GM23248 (cell line): ENCODE measurements at regions not wholly inside any gene's neighbourhood (a gene's known extent, or its start where the extent isn't known, plus 50 kb on each side); places are given as distances from the start of the nearest gene placed in this dataset.

Experiments
- EZH2 ChIP-seq: fragments of 200-600 bp; sonication (generic); IDR thresholded peaks from 2 replicates; pipeline ENCODE4 v1.6.1; 2018; ENCODE audit warnings: antibody characterized with exemption, mild to moderate bottlenecking; ENCODE audit not compliant: insufficient read depth, poor library complexity, severe bottlenecking
- EZH2phosphoT487 ChIP-seq: fragments of 200-600 bp; sonication (generic); IDR thresholded peaks from 2 replicates; pipeline ENCODE4 v1.6.1; 2018; ENCODE audit warnings: antibody characterized with exemption, moderate library complexity, mild to moderate bottlenecking, low read depth; ENCODE audit not compliant: insufficient read depth

DNA sequence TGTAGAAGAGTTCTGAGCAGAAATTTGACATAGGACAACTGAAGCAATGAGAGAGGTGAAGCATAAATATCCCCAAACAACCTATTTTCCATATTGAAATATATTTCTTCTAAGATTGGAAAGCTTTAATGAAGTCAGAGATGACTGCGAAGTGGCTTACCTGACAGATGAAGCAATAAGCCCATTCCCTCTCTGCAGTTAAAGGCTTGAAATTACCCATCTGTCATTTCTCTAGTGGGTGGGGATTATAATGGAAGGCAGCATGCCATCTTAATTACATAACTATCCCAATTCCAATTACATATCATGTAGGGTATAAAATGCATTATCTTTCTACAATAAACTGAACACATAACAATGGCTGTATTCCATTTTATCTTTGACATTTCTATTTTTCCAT, 1070.5 kb downstream of the SI start:
- no peak for TF ChIP-seq EZH2phosphoT487
- no peak for TF ChIP-seq EZH2
